Epithelial cell of prostate (primary cell): ENCODE measurements at regions not wholly inside any gene's neighbourhood (a gene's known extent, or its start where the extent isn't known, plus 50 kb on each side); places are given as distances from the start of the nearest gene placed in this dataset.
A peak's percentile ranks its signal among the peaks of the same experiment; 100 is the strongest.
"Not testable (repeated sequence)": the region's sequence is repeated elsewhere in the genome, so short reads cannot be mapped to it uniquely, and the experiment has no call there.

Experiments used
- DNase-seq: peaks from one replicate; pipeline ENCODE4 v3.0.0-alpha.2; 2011; ENCODE audit warnings: low read depth, low spot score
- H3K27ac ChIP-seq: fragments of 450-650 bp; 2 replicates; pipeline ENCODE4 v1.5.1; 2017; ENCODE audit warnings: mild to moderate bottlenecking

GRCh38 chr4:188976644-188977115, 837.4 kb downstream of the TRIML1 start:
- no peak for DNase-seq
- no peak overlapping the region for H3K27ac ChIP-seq

- DNase-seq, H3K27ac ChIP-seq: not testable (repeated sequence)
Observed at GRCh38 chr4:188977232-188977631, 838.0 kb downstream of the TRIML1 start.

- no peak for DNase-seq
- no peak overlapping the region for H3K27ac ChIP-seq
Observed at GRCh38 chr4:188984518-188984917, 845.3 kb downstream of the TRIML1 start.

GRCh38 chr4:188986271-188986689, 847.0 kb downstream of the TRIML1 start:
- peak; percentile 53 for DNase-seq
- peak overlapping the region; percentile 49 for H3K27ac ChIP-seq

DNA sequence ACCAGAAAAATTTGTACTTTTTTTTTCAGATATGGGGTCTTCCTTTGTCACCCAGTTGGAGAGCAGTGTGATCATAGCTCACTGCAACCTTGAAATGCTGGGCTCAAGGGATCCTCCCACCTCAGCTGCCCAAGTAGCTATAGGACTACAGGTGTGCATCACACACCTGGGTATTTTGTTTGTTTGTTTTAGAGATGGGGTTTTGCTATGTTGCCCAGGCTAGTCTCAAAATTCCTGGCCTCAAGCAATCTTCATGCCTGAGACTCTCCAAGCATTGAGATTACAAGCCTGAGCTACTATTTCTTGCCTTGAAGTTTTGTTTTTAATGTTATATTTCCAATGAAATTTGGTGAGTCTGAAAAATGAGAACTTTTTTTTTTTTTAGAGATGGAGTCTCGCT, 847.8 kb downstream of the TRIML1 start:
- H3K27ac ChIP-seq = peak overlapping the region; percentile 49
- DNase-seq = no peak

GRCh38 chr4:188988131-188988530, 848.9 kb downstream of the TRIML1 start:
- DNase-seq = no peak
- no peak overlapping the region for H3K27ac ChIP-seq

DNA sequence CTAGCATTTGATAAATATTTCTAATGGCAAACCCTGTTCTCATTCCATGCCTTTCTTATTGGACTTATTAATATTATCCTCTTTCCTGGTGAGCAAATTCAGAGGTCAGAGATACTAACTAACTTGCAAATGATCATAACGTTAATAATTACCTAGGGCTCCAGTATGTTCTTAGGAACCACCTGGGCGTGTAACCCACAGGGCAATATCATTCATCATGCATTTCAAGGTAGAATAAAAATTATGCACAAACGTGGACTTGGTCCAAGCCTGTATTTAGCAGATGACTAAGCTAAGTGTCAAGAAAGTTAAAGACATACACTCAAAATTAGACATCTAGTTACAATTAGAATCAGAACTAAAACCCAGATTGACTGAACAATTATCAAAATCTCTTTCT, 850.1 kb downstream of the TRIML1 start:
- DNase-seq = peak; percentile 83

GRCh38 chr4:188992706-188993105, 853.5 kb downstream of the TRIML1 start:
- DNase-seq = no peak
- H3K27ac ChIP-seq = no peak overlapping the region

More for the DNA sequence above, 850.1 kb downstream of the TRIML1 start:
- H3K27ac ChIP-seq = peak overlapping the region; percentile 43

DNA sequence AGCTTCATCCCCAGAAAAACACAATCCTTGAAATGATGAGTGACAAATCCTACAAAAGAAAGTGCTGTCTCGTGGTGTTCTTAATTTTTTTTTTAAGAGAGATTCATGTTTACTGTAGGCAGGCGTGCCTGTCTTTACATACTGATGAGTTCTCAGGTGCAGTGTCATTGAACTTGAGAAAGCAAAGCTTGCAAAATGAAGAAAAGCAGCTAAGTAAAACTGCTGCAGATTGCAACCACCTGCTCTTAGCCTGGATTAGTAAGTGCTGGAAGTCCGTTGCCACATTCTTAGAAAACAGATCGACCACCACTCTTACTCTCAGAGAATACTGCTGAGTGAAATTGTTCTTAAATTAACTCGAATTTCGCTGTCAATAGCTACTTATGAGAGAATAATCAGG, 854.6 kb downstream of the TRIML1 start:
- no peak for DNase-seq
- no peak overlapping the region for H3K27ac ChIP-seq

GRCh38 chr4:189001283-189001970, 862.2 kb downstream of the TRIML1 start:
- no peak overlapping the region for H3K27ac ChIP-seq
- no peak for DNase-seq

DNA sequence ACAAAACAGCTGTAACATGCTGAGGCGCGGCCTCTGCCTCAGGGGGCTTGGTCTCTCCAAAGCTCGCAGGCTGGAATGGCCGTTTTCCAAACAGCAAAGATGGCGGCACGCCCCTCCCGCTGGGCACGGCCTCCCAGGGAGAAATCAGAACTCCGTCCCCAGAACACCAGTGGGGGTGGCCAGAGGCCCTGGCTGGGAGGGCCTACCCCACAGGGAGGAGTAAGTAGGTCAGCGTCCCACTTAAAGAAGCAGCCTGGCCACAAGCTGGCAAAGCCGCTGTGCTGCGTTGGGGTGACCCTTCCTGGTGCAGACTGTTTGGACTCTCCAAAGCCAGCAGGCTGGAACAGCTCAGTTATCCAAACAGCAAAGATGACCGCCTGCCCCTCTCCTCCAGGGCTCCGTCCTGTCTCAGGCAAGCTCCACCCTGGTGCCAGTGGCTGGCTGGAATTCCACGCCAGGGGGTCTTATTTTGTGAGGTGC, 862.8 kb downstream of the TRIML1 start:
- no peak overlapping the region for H3K27ac ChIP-seq
- no peak for DNase-seq

- no peak for DNase-seq
- H3K27ac ChIP-seq = no peak overlapping the region
Observed at GRCh38 chr4:189002475-189002874, 863.2 kb downstream of the TRIML1 start.

- not testable (repeated sequence) for DNase-seq, H3K27ac ChIP-seq
Observed at GRCh38 chr4:189010452-189011217, 871.4 kb downstream of the TRIML1 start.

GRCh38 chr4:189021831-189022230, 882.6 kb downstream of the TRIML1 start:
- H3K27ac ChIP-seq = no peak overlapping the region
- DNase-seq = no peak

- no peak overlapping the region for H3K27ac ChIP-seq
- DNase-seq = no peak
Observed at GRCh38 chr4:189022440-189023035, 883.3 kb downstream of the TRIML1 start.

DNA sequence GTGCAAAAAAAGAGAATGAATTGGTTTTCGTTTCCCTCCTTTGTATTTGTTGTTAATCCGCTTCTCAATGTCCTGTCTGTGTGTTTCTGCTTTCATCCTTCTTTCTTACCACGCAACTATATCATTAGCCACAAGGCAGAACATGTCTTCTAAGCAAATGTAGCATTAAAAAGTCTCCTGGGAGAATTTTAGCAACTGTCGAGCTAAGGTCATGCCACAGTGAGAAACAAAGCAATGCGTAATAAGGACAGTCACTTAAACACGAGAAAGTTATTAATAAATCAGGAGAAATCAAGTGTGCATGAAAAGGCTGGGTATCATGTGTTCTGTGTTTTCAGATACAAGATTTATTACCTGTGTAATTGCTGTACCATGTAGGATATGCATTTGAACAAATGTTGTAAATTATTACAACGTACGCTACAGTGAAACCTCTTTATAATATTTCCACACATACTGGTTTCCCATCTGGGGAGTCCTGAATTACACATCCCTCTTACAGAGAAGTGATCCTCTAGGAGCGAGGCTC, 890.8 kb downstream of the TRIML1 start:
- no peak for DNase-seq
- H3K27ac ChIP-seq = no peak overlapping the region

DNA sequence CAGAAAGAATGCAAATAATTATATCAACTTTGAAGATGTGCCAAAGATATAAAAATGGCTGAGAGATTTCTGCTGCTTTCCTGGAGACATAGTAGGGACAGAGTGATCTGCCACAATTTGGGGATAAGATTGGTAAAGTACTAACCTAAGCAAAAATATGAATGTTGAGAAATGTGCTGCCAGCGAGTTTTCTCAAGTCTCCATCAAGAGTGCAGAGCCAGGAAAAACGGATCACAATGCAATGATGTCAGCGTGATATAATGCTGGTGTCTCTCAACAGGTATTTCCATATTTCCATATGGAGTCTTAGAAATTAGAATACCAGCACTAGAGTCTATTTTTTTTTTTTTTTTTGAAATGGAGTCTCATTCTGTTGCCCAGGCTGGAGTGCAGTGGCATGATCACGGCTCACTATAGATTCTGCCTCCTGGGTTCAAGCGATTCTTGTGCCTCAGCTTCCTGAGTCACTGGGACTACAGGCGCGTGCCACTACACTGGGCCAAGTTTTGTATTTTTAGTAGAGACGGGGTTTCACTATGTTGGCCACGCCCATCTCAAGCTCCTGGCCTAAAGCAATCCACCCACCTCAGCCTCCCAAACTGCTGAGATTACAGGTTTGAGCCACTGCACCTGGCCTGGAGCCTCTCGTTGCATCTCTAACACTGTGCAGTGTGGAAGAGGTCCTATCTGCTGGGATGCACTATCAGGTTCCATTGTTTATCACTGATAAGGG, 893.5 kb downstream of the TRIML1 start:
- H3K27ac ChIP-seq = no peak overlapping the region
- DNase-seq = no peak

GRCh38 chr4:189033801-189034347, 894.6 kb downstream of the TRIML1 start:
- H3K27ac ChIP-seq = no peak overlapping the region
- DNase-seq = no peak

GRCh38 chr4:189035091-189035490, 895.9 kb downstream of the TRIML1 start:
- no peak for DNase-seq

GRCh38 chr4:189035654-189036053, 896.4 kb downstream of the TRIML1 start:
- DNase-seq = no peak
- H3K27ac ChIP-seq = no peak overlapping the region

More at GRCh38 chr4:189035091-189035490, 895.9 kb downstream of the TRIML1 start:
- no peak overlapping the region for H3K27ac ChIP-seq
